HG02938 (cell line): ENCODE measurements at regions not wholly inside any gene's neighbourhood (a gene's known extent, or its start where the extent isn't known, plus 50 kb on each side); places are given as distances from the start of the nearest gene placed in this dataset.
"Not testable (repeated sequence)": the region's sequence is repeated elsewhere in the genome, so short reads cannot be mapped to it uniquely, and the experiment has no call there.

Experiments used
- ATAC-seq: cut with Tn5 transposase; IDR thresholded peaks from one replicate; pipeline ENCODE4 v1.9.1; 2021; ENCODE audit warnings: mild to moderate bottlenecking, moderate library complexity; ENCODE audit not compliant: unreplicated experiment

DNA sequence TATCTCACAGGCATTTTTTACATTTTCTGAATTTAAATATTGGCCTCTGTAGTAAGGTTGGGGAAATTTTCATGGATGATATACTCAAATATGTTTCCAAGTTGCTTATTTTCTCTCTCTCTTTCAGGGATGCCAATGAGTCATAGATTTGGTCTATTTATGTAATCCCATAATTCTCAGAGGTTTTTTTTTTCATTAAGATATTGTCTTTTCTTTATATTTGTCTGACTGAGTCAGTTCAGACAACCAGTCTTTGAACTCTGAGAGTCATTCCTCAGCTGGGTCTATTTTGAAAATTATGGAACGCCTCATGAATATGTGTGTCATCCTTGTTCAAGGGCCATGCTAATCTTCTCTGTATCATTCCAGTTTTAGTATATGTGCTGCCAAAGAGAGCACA lies 223.2 kb downstream of the PCSK1 start:
- ATAC-seq, result no peak

DNA sequence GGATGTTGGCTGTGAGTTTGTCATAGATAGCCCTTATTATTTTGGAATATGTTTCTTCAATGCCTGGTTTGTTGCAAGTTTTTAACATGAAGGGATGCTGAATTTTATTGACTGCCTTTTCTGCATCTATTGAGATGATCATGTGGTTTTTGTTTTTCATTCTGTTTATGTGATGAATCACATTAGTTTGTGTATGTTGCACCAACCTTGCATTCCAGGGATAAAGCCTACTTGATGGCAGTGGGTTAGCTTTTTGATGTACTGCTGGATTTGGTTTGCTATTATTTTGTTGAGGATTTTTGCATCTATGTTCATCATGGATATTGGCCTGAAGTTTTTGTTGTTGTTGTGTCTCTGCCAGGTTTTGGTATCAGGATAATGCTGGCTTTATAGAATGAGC lies 225.6 kb downstream of the PCSK1 start:
- no peak for ATAC-seq

DNA sequence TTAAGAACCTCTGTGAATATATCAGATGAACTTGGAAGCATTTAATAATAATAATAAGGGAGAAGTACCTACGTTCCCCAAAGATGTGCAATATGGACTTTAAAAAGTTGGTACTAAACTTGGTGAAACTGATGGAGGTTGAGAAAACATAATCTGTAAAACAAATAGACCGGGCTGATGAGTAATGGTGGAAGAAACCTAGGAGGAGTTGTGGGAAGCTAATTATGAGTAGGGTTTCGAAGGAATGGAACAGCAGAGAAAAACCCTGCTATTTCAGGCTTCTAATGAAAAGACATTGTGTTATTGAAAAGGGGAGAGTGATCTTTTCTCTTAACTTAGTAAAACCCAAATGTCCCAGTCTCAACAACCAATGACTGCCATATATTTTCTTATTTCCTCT lies 229.3 kb downstream of the PCSK1 start:
- ATAC-seq, result no peak

DNA sequence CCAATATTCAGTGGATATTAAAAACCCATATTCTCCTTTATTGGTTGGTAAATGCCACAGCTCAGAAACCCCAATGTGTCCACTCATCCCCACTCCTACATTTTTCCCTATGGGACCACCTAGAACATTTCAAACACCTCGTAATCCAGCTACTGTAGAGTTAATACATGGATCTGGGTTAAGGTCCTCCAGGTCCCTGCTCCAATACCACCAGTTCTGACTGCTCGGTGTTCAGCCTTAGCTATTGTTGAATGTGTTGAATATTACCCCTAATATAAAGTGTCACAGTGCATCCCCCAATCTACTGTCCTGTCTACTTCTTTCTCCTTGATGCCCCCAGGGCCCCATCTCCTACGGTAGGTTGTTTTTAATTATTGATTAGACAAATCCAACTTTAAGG lies 231.5 kb downstream of the PCSK1 start:
- no peak for ATAC-seq

DNA sequence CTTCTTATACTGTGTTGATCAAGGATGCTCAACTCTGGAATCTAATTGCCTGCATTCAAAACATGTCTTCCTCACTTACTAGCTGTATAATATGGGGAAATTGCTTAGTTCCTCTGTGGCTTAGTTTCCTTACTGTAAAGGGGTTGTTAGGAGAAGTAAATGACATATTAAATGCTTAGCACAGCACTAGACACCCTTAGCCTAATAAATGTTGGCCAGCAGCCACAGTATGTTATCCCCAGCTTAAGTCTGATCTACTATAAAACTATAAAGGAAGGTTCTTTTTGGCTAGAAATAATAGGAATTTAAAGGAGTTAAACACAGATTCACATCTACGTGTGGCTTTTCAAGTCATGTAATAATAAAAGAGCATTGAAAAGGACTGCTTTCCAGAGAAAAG lies 232.4 kb downstream of the PCSK1 start:
- ATAC-seq, result no peak

DNA sequence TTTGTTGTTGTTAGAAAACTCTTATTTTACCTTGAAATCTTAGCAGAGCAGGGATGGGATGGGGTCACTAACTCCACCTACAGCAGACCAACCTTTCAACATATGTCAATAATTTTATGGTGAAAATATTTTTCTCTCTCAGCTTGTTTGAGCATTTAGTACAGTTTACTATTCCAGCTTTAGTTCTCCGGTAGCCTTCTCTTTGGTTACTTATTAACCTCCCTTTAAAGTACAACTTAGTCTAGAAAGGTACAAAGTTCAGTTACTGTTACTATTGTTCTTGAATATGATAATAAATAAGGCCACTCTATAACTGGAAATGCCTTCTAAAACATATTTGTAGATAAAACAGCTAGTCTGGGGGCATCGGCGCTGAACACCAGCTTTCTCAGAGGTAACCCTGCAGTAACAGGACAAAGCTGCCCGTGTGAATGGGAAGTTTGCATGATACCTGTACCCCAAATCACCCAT lies 233.3 kb downstream of the PCSK1 start:
- no peak for ATAC-seq

DNA sequence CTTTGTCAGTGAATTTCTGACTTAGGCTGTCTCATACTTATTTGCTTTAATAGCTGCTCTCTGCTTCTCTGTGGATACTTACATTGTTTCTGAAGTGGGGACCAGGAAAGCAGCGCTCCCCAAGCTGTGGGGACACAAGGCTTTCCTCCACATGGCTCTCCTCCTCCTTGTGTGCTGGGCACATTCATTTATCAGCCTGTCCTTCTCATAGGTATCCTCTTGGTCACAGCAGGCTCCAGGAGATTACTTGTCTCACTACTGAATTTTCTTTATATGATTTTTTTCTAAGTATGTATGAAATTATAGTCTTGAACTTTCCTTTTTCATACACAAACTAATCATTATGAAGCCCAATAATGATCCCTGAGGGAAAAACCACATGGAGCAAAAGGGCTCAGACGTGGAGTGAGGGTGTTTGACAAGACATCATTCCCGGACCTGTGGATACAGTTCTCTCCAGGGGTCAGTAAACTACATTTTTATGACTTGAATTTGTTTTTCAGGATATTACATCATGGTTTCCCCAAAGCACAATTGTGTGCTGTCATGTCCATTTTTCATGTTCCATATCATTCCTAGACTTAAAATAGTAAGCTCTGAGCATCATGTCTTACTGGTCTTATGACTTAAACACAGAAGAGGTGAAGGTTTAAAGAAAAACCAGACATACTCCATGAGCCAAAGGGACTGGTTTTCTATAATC lies 234.5 kb downstream of the PCSK1 start:
- no peak for ATAC-seq

DNA sequence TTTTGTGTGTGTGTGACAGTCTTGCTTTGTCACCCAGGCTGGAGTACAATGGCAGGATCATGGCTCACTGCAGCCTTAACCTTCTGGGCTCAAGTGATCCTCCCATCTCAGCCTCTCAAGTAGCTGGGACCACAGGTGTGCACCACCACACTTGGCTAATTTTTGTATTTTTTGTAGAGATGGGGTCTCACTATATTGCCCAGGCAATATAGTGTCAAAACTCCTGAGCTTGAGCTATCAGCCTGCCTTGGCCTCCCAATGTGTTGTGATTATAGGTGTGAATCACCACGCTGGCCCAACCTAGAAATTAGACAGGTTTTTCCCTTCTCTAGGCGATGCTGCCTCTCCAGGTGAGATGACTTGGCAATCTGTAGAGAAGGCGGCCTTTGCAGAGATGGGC lies 235.3 kb downstream of the PCSK1 start:
- not testable (repeated sequence) for ATAC-seq

DNA sequence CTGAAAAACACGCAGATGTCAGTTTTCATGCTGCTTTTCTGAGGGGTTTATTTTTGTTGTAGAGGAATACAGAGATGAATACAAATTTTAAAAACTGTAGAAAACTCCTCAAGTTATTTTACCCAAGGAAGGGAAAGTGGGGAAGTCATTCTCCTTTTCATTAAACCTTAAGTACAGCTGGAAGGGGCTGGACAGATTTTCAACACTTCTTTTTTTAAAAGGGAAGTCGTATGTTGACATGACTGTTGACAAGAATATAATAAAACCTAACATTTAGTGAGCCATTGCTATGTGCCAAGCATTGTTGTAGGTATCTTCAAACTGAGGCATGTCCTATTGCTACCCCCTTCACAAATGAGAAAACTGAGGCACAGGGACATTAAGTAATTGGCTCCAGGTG lies 235.7 kb upstream of the ELL2 start:
- no peak for ATAC-seq

DNA sequence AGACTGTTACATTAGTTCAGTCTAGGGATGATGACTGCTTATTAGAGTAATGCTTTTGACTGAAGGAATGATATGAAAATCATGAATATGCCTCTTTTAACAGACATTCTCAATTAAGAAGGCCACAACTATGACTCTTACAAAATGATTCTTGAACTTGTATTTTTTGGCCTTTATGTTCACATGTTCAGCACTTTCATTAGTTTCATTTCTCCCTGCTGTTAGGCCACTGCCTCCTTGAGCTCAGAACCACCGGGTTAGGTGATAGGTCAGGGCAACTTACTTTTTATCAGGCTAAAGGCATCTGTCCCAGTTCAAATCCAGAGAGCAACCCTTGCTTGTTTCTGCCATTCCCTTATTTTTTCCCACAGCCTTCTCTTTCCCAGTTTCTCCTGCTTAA lies 235.2 kb upstream of the ELL2 start:
- ATAC-seq, result no peak

DNA sequence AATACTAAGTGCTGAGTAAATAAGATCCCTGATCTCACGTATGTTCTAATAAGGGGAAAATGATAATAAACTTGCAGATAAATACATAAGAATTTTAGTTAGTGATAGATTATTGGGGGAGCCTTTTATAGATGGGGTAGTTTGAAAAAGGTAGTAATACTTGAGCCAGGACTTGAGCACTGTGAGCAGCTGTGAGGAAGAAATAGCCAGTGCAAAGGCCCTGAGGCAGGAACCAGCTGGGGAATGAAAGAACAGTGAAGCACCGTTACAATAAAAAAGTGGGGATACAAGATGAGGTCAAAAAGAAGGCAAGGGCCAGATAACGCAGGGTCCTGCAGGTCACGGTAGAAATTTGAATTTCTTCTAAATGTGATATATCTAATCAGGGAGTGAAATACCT lies 234.8 kb upstream of the ELL2 start:
- ATAC-seq, result no peak

DNA sequence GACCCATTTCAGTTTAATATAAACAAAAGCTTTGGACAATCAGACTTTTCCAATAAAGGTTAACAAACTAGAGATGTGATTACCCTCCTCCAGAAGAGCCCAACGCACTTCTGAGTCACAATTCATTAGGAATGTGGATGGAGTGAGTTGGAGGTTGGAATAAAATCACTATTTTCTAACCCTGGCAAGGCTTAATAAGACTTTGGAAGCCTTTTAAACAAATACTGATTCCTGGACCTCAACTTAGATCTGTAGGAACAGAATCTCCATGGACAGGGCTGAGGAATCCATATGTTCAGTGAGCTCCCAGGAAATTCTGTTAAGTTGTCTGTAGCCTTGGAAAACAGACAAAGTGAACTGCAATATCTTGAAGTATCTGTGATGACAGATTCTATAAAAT lies 233.5 kb upstream of the ELL2 start:
- ATAC-seq, result no peak

DNA sequence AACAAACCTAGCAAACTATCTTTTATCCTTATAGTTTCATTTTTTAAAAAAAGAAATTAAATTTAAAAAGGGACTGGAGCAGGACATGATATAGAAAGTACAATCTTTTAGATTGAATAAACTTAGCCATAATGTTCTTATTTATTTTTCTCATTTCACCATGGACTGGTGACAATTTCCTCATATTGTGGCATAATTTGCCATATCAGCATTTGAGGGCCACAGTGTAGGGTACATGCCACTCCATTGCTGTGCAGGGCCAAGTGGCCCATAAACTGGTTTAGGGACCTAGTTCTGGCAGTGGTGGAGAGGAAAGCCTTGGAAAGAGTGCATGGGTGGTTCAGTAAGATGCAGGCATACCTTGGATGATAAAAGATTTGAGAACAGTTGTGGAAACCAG lies 232.9 kb upstream of the ELL2 start:
- ATAC-seq, result no peak

DNA sequence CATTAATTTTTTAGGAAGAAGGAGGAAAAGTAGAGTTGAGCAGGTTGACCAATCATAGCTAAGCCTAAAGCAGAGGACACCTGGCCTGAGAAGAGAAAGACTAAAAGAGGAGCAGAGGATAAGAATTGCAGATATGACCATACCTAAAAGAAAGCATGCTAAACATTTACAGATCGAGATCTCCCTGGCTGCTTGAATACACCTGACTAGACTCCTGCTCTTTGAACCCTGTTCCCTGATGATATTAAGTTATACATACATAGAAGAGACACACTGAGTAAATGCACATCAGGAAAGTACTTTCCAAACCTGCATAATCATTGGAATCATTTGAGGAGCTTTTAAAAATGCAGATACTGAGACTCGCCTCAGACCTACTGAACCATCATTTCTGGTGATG lies 232.3 kb upstream of the ELL2 start:
- no peak for ATAC-seq

DNA sequence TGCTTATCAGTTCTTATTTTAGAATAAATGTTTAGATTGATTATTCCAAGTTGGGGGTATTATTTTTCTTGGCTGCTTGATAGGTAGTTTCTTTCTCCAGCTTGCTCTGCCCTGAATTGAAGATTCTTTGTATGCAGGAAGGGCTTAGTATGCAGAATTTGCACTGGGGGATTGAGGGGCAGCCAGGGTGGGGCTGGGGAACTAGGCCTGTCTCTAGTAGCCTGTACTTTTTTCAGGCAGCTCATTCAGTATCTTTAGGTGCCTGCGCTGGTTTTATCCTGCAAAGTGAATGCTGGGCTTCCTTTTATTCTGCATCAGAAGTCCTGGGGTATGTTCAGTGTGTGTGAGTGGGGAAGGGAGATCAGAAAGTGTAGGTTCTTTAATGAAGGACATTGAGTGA lies 228.3 kb upstream of the ELL2 start:
- no peak for ATAC-seq

DNA sequence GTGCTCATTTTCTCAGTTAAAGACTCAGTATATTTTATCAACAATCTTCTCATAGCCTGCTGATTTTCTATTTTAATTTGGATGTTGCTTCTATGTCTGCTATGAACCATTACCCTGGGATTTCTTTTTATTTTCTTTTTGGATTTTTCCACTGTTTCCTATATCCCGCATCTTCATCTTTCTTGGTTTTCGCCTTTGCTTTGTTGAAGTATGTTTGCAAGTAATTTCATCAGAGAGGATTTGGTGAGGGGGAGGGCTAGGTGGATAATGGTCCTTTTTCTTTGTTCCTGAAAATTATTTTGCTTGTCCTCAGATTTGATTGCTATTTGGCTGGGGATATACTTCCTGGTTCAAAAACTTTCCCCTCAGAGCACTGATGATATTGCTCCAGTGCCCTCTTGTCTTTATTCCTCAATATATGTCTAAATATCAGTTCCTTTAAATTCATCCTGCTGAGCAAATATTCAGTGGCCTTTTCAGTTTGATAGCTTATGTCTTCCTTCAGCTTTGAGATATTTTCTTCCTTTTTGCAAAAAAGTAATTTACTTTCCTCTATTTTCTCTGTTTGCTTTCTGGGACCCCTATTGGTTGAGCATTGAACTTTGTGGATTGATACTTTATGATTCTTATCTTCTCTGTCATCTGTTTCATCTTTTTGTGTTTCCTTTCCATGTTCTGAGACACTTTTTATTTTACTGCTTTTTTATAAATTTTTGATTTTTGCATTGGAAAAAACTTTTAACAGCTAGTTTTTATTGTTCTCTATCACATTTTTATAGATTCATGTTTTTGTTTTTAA lies 227.6 kb upstream of the ELL2 start:
- ATAC-seq, result no peak

DNA sequence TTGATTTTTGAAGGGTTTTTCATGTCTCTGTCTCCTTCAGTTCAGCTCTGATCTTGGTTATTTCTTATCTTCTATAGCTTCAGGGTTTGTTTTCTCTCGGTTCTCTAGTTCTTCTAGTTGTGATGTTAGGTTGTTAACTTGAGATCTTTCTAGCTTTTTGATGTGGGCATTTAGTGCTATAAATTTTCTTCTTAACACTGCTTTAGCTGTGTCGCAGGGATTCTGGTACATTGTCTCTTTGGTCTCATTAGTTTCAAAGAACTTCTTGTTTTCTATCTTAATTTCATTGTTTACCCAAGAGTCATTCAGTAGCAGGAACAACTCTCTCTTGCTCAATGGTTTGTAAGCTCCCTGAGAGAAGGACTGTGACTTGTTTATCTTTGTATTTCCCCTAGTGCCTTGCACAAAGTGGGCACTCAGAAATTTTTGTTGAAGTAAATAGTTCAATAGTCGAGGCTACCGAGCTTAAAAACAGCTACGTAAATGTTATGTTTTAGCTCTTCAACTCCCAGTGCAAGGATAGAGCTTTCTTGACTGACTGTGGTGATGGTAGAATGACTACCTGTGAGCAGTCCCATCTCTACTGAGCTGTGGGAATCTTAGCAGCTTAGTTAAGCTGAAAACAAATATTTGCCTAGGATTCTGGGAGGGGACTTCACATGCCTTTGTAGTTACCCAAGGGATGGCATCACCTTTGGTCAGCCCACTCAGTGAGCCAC lies 225.8 kb upstream of the ELL2 start:
- no peak for ATAC-seq

DNA sequence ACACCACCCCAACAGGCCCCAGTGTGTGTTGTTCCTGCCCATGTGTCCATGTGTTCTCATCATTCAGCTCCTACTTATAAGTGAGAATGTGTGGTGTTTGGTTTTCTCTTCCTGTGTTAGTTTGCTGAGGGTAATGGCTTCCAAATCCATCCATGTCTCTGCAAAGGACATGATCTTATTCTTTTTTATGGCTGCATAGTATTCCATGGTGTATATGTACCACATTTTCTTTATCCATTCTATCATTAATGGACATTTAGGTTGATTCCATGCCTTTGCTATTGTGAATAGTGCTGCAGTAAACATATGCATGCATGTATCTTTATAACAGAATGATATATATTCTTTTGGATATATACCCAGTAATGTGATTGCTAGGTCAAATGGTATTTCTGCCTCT lies 222.9 kb upstream of the ELL2 start:
- not testable (repeated sequence) for ATAC-seq

DNA sequence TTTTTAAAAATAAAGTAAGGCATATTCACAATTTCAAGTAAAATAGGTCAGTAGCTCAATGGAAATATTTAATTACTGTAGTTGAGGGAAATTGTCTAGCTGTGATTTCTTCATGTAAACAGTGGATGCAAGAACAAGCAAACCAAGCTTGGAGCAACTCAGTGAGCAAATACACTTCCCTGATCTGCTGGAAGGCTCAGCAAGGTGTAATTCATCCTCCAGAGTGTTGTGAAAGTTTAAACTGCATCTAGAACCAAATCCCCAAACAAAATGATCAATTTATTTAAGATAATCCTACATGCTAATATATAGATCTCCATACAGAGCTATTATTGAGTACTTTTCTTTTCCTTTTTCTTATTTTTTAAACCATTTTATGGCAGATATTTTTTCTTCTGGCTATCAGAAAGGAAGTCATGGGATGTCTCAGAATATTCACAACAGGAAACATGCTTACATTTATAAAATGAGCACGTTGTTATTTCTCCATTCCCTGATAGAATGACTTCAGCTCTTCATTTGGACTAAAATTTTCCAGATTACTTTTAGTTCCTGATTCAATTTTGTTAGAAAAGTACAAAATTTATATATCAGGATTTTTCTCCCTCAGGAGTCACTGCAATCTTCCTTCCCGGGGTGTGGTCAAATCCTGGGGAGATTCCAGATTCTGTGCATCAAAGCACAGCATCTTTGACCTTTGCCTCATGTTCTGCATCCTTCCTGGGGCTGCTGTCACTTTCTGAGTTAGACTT lies 219.2 kb upstream of the ELL2 start:
- ATAC-seq, result no peak

DNA sequence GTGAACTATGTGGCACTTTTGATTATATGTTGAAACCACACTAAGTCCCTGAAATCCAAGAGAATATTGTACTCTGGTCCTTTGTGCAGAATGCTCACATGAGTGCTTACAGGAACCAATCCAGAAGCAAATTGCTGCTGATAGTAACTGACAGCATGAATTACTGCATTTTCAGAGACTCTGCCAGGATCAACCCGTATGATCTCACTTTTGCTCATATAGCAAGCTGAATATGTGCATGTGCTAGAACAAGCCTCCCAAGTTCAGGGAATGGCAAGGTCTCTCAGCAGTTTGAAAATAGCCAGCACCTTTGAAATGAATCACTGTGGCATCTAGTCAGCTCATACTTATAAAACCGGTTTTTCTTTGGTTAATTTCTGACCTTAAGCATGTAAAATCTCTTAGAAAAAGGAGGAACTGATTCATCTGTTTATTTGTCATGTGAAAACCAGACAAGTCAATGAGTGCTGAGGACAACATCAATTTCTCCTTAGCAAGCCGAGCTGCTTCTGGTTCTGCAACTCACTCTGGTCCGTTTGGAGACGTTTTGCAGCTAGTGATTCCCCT lies 215.7 kb upstream of the ELL2 start:
- peak; percentile 88 for ATAC-seq

DNA sequence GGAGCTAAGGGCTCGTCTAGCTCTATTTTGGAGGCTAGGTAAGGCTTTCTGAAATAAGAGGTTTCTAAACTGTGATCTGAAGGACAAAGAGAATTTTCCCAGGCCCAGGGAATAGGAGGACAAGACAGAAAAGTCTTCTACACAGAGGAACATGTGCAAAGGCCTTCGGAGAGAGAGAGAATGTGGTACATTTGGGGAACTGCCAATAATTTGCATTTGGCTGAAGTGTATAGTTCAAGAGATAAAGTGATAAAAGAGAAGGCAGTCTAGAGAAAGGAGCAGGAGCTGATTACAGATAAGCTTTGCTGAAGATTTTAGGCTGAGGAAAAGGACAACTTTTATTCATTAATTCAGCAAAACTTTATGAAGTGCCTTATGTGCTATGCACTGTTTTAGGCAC lies 214.4 kb upstream of the ELL2 start:
- no peak for ATAC-seq
